ENCODE measurements at regions not wholly inside any gene's neighbourhood (a gene's known extent, or its start where the extent isn't known, plus 50 kb on each side); places are given as distances from the start of the nearest gene placed in this dataset.
"Not testable (repeated sequence)": the region's sequence is repeated elsewhere in the genome, so short reads cannot be mapped to it uniquely, and the experiment has no call there.

DNA sequence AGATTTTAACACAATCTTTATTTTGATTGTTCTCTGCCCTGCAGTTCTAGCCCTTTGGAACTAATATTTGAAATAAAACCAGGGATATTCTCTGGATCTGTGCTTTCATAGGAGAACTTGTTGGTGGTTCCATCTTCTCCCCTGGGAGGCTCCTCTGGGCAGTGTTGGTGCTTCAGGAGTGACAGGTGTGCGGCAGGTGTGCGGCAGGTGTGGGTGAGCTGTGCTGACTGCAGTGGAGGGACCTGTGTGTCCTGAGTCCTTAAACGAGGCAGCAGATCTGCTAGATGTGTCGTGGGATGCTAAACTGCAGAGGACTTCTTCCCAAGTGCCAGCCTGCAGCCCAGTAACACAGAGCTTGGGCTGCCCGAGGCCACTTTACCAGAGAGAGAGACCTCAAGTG is 98.4 kb downstream of the LYZL1 start:
- H2BK5ac ChIP-seq (ENCODE audit: low read depth, low read length, poor library complexity, severe bottlenecking), result no peak overlapping the region
- TF ChIP-seq SMC3 (IDR thresholded peaks at IDR 0.05; ENCODE audit: low read depth, low read length), result no peak
- TF ChIP-seq, protein P1, sequence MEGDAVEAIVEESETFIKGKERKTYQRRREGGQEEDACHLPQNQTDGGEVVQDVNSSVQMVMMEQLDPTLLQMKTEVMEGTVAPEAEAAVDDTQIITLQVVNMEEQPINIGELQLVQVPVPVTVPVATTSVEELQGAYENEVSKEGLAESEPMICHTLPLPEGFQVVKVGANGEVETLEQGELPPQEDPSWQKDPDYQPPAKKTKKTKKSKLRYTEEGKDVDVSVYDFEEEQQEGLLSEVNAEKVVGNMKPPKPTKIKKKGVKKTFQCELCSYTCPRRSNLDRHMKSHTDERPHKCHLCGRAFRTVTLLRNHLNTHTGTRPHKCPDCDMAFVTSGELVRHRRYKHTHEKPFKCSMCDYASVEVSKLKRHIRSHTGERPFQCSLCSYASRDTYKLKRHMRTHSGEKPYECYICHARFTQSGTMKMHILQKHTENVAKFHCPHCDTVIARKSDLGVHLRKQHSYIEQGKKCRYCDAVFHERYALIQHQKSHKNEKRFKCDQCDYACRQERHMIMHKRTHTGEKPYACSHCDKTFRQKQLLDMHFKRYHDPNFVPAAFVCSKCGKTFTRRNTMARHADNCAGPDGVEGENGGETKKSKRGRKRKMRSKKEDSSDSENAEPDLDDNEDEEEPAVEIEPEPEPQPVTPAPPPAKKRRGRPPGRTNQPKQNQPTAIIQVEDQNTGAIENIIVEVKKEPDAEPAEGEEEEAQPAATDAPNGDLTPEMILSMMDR (conservative IDR thresholded peaks at IDR 0.05; ENCODE audit: low read depth, low read length), result no peak
- no peak for TF ChIP-seq POLR2A (IDR thresholded peaks at IDR 0.05; ENCODE audit: low read depth, low read length)

DNA sequence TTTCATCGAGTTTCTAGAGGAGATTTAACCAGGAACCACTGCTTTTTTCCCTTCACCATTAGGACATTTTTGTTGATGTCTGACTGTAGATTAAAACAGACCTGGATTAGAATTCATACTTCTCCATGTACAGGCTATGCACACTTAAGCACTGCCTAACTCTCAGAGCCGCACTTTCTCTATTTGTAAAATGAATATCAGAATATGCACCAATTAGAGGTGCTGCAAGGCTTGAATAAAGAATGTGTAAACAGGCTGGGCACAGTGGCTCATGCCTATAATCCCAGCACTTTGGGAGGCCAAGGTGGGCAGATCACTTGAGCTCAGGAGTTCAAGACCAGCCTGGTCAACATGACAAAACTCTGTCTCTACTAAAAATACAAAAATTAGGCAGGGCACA is 99.2 kb downstream of the LYZL1 start:
- H4K5ac ChIP-seq (ENCODE audit: low read depth, low read length); H3K4me1 ChIP-seq (ENCODE audit: control insufficient read depth, insufficient read depth, low read length); H3K79me1 ChIP-seq (ENCODE audit: low read depth in 1 of 2, low read length in 2 of 2); H3K36me3 ChIP-seq (ENCODE audit: control insufficient read depth, insufficient read depth, low read length); H3K9me3 ChIP-seq (ENCODE audit: control insufficient read depth, insufficient read depth, low read length); intact Hi-C loops (cut with micrococcal nuclease); H2BK15ac ChIP-seq (ENCODE audit: low read depth, low read length); H2AK9ac ChIP-seq (replicated peaks; ENCODE audit: low read depth, low read length, poor library complexity); H4K91ac ChIP-seq (ENCODE audit: insufficient read depth, low read depth, low read length); in situ Hi-C loops (cut with MboI; ENCODE audit: low sequenced_read_pairs); H3K9ac ChIP-seq (ENCODE audit: low read depth, low read length); POLR2A ChIA-PET (ENCODE audit: unreplicated experiment); H3K27ac ChIP-seq (ENCODE audit: insufficient read depth, low read length); H2BK5ac ChIP-seq (ENCODE audit: low read depth, low read length, poor library complexity, severe bottlenecking); H2AK5ac ChIP-seq (ENCODE audit: low read depth, low read length); H3K4me3 ChIP-seq (ENCODE audit: insufficient read depth, low read depth, low read length); ATAC-seq (ENCODE audit: low read depth); H3K18ac ChIP-seq (ENCODE audit: low read depth, low read length); H2BK20ac ChIP-seq (ENCODE audit: low read depth, low read length); H3K9me1 ChIP-seq (ENCODE audit: insufficient read depth, low read length); H2AFZ ChIP-seq (replicated peaks; ENCODE audit: low read length, poor library complexity); H3K14ac ChIP-seq (replicated peaks; ENCODE audit: low read depth, low read length); H2BK120ac ChIP-seq (ENCODE audit: low read depth, low read length); H3K4me2 ChIP-seq (ENCODE audit: low read depth, low read length); CTCF ChIA-PET; H3K4ac ChIP-seq (ENCODE audit: low read depth, low read length); H4K20me1 ChIP-seq (ENCODE audit: insufficient read depth, low read length); H3K23ac ChIP-seq (ENCODE audit: low read depth, low read length); DNase-seq; dilution Hi-C loops (cut with HindIII; ENCODE audit: low sequenced_read_pairs, unreplicated experiment); BruUV-seq (replicated peaks); H3K56ac ChIP-seq (ENCODE audit: extremely low read depth, insufficient read depth, low read length); H4K8ac ChIP-seq (ENCODE audit: low read depth in 2 of 2, low read length in 2 of 2): not testable (repeated sequence)
- WGBS, 2 experiments (ENCODE audit: extremely low coverage in 2 of 2, insufficient read length in 1 of 2), result no CpG with 5 or more reads among the region's 2 CpGs
- peaks cover 37% of the 10 kb centered on the region for H3K27me3 ChIP-seq (ENCODE audit: control insufficient read depth, insufficient read depth, low read length)

More for the DNA sequence above, 98.4 kb downstream of the LYZL1 start:
- Histone ChIP-seq H4K8ac (ENCODE audit: low read depth in 2 of 2, low read length in 2 of 2) (no peak overlapping the region), H2BK20ac (ENCODE audit: low read depth, low read length) (no peak overlapping the region), H3K27ac (ENCODE audit: insufficient read depth, low read length) (no peak overlapping the region), H2BK15ac (ENCODE audit: low read depth, low read length) (no peak overlapping the region), H3K36me3 (ENCODE audit: control insufficient read depth, insufficient read depth, low read length) (no peaks in the 10 kb centered on the region), H3K4me2 (ENCODE audit: low read depth, low read length) (no peak overlapping the region), H2BK120ac (ENCODE audit: low read depth, low read length) (no peak overlapping the region), H3K4me1 (ENCODE audit: control insufficient read depth, insufficient read depth, low read length) (no peaks in the 10 kb centered on the region), H3K56ac (ENCODE audit: extremely low read depth, insufficient read depth, low read length) (no peak overlapping the region), H3K23ac (ENCODE audit: low read depth, low read length) (no peak overlapping the region), H2AFZ (replicated peaks; ENCODE audit: low read length, poor library complexity) (no peak overlapping the region), H3K14ac (replicated peaks; ENCODE audit: low read depth, low read length) (no peak overlapping the region), H3K4me3 (ENCODE audit: insufficient read depth, low read depth, low read length) (no peak overlapping the region), H4K20me1 (ENCODE audit: insufficient read depth, low read length) (no peaks in the 10 kb centered on the region), H4K5ac (ENCODE audit: low read depth, low read length) (no peak overlapping the region), H3K18ac (ENCODE audit: low read depth, low read length) (no peak overlapping the region), H2AK9ac (replicated peaks; ENCODE audit: low read depth, low read length, poor library complexity) (no peak overlapping the region), H3K9me3 (ENCODE audit: control insufficient read depth, insufficient read depth, low read length) (no peaks in the 10 kb centered on the region), H3K9ac (ENCODE audit: low read depth, low read length) (no peak overlapping the region), H3K79me1 (ENCODE audit: low read depth in 1 of 2, low read length in 2 of 2) (no peaks in the 10 kb centered on the region), H4K91ac (ENCODE audit: insufficient read depth, low read depth, low read length) (no peak overlapping the region), H3K9me1 (ENCODE audit: insufficient read depth, low read length) (no peaks in the 10 kb centered on the region; the same call in 1 of the 2 replicates), H3K4ac (ENCODE audit: low read depth, low read length) (no peak overlapping the region), H3K27me3 (ENCODE audit: control insufficient read depth, insufficient read depth, low read length) (peaks cover 40% of the 10 kb centered on the region), H2AK5ac (ENCODE audit: low read depth, low read length) (no peak overlapping the region)
- in situ Hi-C loops (cut with MboI; ENCODE audit: low sequenced_read_pairs), result no loop called here
- ChIA-PET CTCF (interaction anchor here (0.6 kb wide), 2 partner anchors 13 to 29 kb away, joined by 3 to 4 read pairs; no protein-coding TSS in a partner anchor), POLR2A (ENCODE audit: unreplicated experiment) (no interaction called here)
- intact Hi-C loops (cut with micrococcal nuclease), result no loop called here
- no peak for ATAC-seq (ENCODE audit: low read depth)
- no TSS peak for BruUV-seq (replicated peaks)
- no CpG with 5 or more reads among the region's 5 CpGs for WGBS, 2 experiments (ENCODE audit: extremely low coverage in 2 of 2, insufficient read length in 1 of 2)
- dilution Hi-C loops (cut with HindIII; ENCODE audit: low sequenced_read_pairs, unreplicated experiment), result no loop called here
- DNase-seq, result no peak

All from IMR-90 (cell line).